ENCODE measurements at regions not wholly inside any gene's neighbourhood (a gene's known extent, or its start where the extent isn't known, plus 50 kb on each side); places are given as distances from the start of the nearest gene placed in this dataset.

GRCh38 chr11:97163631-97164191 is 773.9 kb downstream of the JRKL start:
- Histone ChIP-seq H3K9ac (ENCODE audit: insufficient read depth, low read length, poor library complexity, severe bottlenecking) (no peak overlapping the region), H3K4me1 (ENCODE audit: control insufficient read depth in 1 of 2, insufficient read depth in 2 of 2, low read length in 2 of 2) (no peaks in the 10 kb centered on the region), H3K27me3 (ENCODE audit: control insufficient read depth in 2 of 2, insufficient read depth in 2 of 2, low read length in 2 of 2) (no peaks in the 10 kb centered on the region), H3K36me3 (replicated peaks in 1 of 2; ENCODE audit: control insufficient read depth in 1 of 2, insufficient read depth in 2 of 2, low read length in 2 of 2) (no peaks in the 10 kb centered on the region), H3K4me2 (replicated peaks; ENCODE audit: extremely low read depth, low read length, poor library complexity, severe bottlenecking) (no peak overlapping the region), H3K4me3 (replicated peaks in 1 of 3; ENCODE audit: low read depth in 2 of 3, low read length in 3 of 3) (no peak overlapping the region), H3K9me3 (replicated peaks in 1 of 2; ENCODE audit: control insufficient read depth in 1 of 2, insufficient read depth in 1 of 2, low read length in 2 of 2) (peaks cover 0 to 5% of the 10 kb centered on the region in 2 donors), H4K20me1 (ENCODE audit: insufficient read depth, low read length) (no peaks in the 10 kb centered on the region), H2AFZ (ENCODE audit: insufficient read depth, low read depth, low read length, poor library complexity, severe bottlenecking) (no peak overlapping the region), H3K27ac (ENCODE audit: low read depth in 1 of 2, low read length in 2 of 2) (no peak overlapping the region), H3K79me2 (ENCODE audit: insufficient read depth, low read length) (no peaks in the 10 kb centered on the region)
- Mint-ChIP-seq H3K4me1 (no peaks in the 10 kb centered on the region), H3K27ac (no peak overlapping the region), H3K27me3 (ENCODE audit: low read depth in 3 of 3) (no peaks in the 10 kb centered on the region), H3K9me3 (peaks cover 0 to 5% (median 2%) of the 10 kb centered on the region in 7 donors), H3K4me3 (no peak overlapping the region), H3K36me3 (no peaks in the 10 kb centered on the region)
- 100% methylated on average over 1 of the region's 4 CpGs for whole genome bisulfite sequencing (ENCODE audit: insufficient coverage)
- DNase-seq: no peak
- intact Hi-C loops (cut with micrococcal nuclease): no loop called here
- no peak for TF ChIP-seq CTCF (IDR thresholded peaks at IDR 0.05)

DNA sequence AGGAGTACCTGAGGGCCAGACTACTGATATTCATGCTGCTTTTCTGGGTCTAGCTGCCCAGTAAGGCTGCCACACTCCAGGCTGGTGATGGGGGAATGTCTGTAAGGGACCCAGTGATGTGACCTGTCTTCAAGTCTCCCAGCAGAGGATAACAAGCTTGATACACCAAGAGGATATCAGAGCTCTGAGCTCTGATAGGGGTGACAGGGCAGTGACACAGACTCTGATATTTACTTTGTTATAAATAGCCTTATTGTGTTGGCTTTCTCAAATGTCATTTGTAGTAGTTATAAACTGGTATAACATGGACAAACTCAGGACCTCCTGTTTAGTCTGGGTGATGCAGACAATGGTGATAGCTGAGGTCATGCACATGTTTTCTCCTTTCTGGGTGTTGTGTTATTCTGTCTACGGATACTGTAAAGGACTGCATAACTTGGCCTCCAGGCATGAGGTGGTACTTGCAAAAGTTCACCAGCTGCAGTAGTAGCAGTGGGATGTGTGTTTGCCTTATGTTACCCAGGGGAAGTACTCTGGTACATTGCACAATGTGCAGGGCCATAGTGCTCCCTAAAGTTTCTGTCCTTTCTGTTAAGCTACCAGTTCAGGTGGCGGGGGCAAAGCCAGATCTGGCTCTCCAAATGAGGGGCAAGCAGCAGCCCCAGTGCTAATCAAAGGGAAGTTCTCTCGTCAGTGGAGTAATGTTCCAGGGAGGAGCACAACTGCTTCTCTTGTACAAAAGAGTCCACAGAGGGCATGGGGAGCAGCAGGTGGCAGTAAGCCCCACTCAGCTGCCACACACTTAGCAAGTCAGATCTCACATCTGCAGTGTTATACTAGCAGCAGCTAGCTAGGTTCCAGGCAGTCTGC is 812.2 kb downstream of the JRKL start:
- Mint-ChIP-seq H3K4me3 (no peak overlapping the region), H3K27me3 (ENCODE audit: low read depth in 3 of 3) (peaks cover 0 to 2% (median 0%) of the 10 kb centered on the region in 3 donors), H3K4me1 (no peaks in the 10 kb centered on the region), H3K36me3 (no peaks in the 10 kb centered on the region), H3K27ac (no peak overlapping the region), H3K9me3 (peaks cover 2 to 18% (median 6%) of the 10 kb centered on the region in 7 donors)
- Histone ChIP-seq H4K20me1 (ENCODE audit: insufficient read depth, low read length) (no peaks in the 10 kb centered on the region), H3K4me3 (replicated peaks in 1 of 3; ENCODE audit: low read depth in 2 of 3, low read length in 3 of 3) (no peak overlapping the region), H3K9ac (ENCODE audit: insufficient read depth, low read length, poor library complexity, severe bottlenecking) (no peak overlapping the region), H3K36me3 (replicated peaks in 1 of 2; ENCODE audit: control insufficient read depth in 1 of 2, insufficient read depth in 2 of 2, low read length in 2 of 2) (no peaks in the 10 kb centered on the region), H2AFZ (ENCODE audit: insufficient read depth, low read depth, low read length, poor library complexity, severe bottlenecking) (no peak overlapping the region), H3K27me3 (ENCODE audit: control insufficient read depth in 2 of 2, insufficient read depth in 2 of 2, low read length in 2 of 2) (no peaks in the 10 kb centered on the region), H3K9me3 (replicated peaks in 1 of 2; ENCODE audit: control insufficient read depth in 1 of 2, insufficient read depth in 1 of 2, low read length in 2 of 2) (peaks cover 20 to 29% of the 10 kb centered on the region in 2 donors), H3K4me2 (replicated peaks; ENCODE audit: extremely low read depth, low read length, poor library complexity, severe bottlenecking) (no peak overlapping the region), H3K4me1 (ENCODE audit: control insufficient read depth in 1 of 2, insufficient read depth in 2 of 2, low read length in 2 of 2) (no peaks in the 10 kb centered on the region), H3K79me2 (ENCODE audit: insufficient read depth, low read length) (no peaks in the 10 kb centered on the region), H3K27ac (ENCODE audit: low read depth in 1 of 2, low read length in 2 of 2) (no peak overlapping the region)
- WGBS (ENCODE audit: insufficient coverage): 87% methylated on average over 3 of the region's 3 CpGs
- intact Hi-C loops (cut with micrococcal nuclease): no loop called here
- TF ChIP-seq CTCF (IDR thresholded peaks at IDR 0.05): no peak
- no peak for DNase-seq

All from CD14-positive monocyte (primary cell).